HepG2 (cell line): ENCODE measurements at regions not wholly inside any gene's neighbourhood (a gene's known extent, or its start where the extent isn't known, plus 50 kb on each side); places are given as distances from the start of the nearest gene placed in this dataset.

Source experiments
- ATAC-seq: fragments of 200-7000 bp; cut with Tn5 transposase; 3 replicates; pipeline ENCODE4 v1.9.1; 2020; ENCODE audit warnings: mild to moderate bottlenecking, moderate library complexity
- BruUV-seq: library from RNA; stranded (reverse); fragments of 400-500 nt; replicated peaks from 2 replicates; lab custom pipeline; 2021; lab: Mats Ljungman, UMichigan
- CTCF ChIA-PET: fragments of 300-600 bp; formaldehyde crosslinking; extraction: SDS; loops from one replicate; lab custom pipeline; 2021; ENCODE audit warnings: low total read pairs, inconsistent platforms, low intra/inter-chr PET ratio; lab: Yijun Ruan, JAX
- POLR2A ChIA-PET: fragments of 350-600 bp; sonication (Branson Sonifier 250); formaldehyde crosslinking; loops from one replicate; lab custom pipeline; 2020; ENCODE audit warnings: antibody characterized with exemption, inconsistent platforms; lab: Yijun Ruan, JAX
- DNase-seq: peaks from one replicate; pipeline ENCODE4 v3.0.0-alpha.2; 2015; ENCODE audit warnings: low spot score
- FAIRE-seq: peaks from 3 replicates; lab custom pipeline; 2011; peaks lifted over from hg19 to GRCh38; lab: Jason Lieb, UNC
- H2AFZ ChIP-seq: one replicate; pipeline ENCODE4 v1.6.1; 2011; ENCODE audit warnings: low read length, inconsistent platforms
- H3K27ac ChIP-seq: fragments of 300-600 bp; 3 replicates; pipeline ENCODE4 v1.8.0; 2011; ENCODE audit warnings: mixed run types, mild to moderate bottlenecking, mixed read lengths, low read length, inconsistent platforms; ENCODE audit not compliant: insufficient read depth; ENCODE audit errors: extremely low read length
- H3K27me3 ChIP-seq, 2 experiments: fragments of 200-600 bp in 1 of 2; 2 replicates in 1 of 2; 3 replicates in 1 of 2; pipeline versions ENCODE4 v1.6.0 to v1.8.0; 2011; ENCODE audit warnings: low read length in 2 of 2, mild to moderate bottlenecking in 2 of 2, moderate library complexity in 2 of 2, inconsistent platforms in 1 of 2; ENCODE audit not compliant: insufficient read depth in 2 of 2, control insufficient read depth in 1 of 2
- H3K36me3 ChIP-seq, 2 experiments: fragments of 200-600 bp in 1 of 2; replicated peaks in 1 of 2; 2 replicates in 1 of 2; 3 replicates in 1 of 2; pipeline versions ENCODE4 v1.5.1 to v1.8.0; 2011; ENCODE audit warnings: low read length in 2 of 2, inconsistent platforms in 1 of 2; ENCODE audit not compliant: insufficient read depth in 2 of 2, control insufficient read depth in 1 of 2
- H3K4me1 ChIP-seq: 2 replicates; pipeline ENCODE4 v1.5.1; 2012; ENCODE audit warnings: low read length, inconsistent platforms; ENCODE audit not compliant: insufficient read depth
- H3K4me2 ChIP-seq: 2 replicates; pipeline ENCODE4 v1.6.0; 2011; ENCODE audit warnings: low read depth, low read length, inconsistent platforms
- H3K4me3 ChIP-seq, 3 experiments: fragments of 200-600 bp in 1 of 3; sonication (generic), shearing (Covaris generic) in 1 of 3; replicated peaks in 1 of 3; 2 replicates each; pipeline ENCODE4 v1.5.1; 2011 to 2016; ENCODE audit warnings: low read length in 3 of 3, inconsistent platforms in 2 of 3, low read depth in 2 of 3, mild to moderate bottlenecking in 2 of 3, control low read depth in 1 of 3, mixed read lengths in 1 of 3; ENCODE audit not compliant: insufficient read depth in 1 of 3
- H3K79me2 ChIP-seq: one replicate; pipeline ENCODE4 v1.6.1; 2011; ENCODE audit warnings: low read length, inconsistent platforms; ENCODE audit not compliant: insufficient read depth
- H3K9ac ChIP-seq: 2 replicates; pipeline ENCODE4 v1.6.0; 2011; ENCODE audit warnings: mild to moderate bottlenecking, low read depth, low read length, inconsistent platforms; ENCODE audit not compliant: insufficient read depth
- H3K9me3 ChIP-seq: 2 replicates; pipeline ENCODE4 v1.5.1; 2012; ENCODE audit warnings: mild to moderate bottlenecking, low read length
- H4K20me1 ChIP-seq: 2 replicates; pipeline ENCODE4 v1.6.0; 2011; ENCODE audit warnings: inconsistent platforms, mild to moderate bottlenecking, low read length, moderate library complexity; ENCODE audit not compliant: insufficient read depth
- ATF7-NPFF ChIP-seq: sonication (generic); formaldehyde crosslinking; IDR thresholded peaks from 2 replicates; pipeline ENCODE4 v1.8.1; 2023; ENCODE audit warnings: mild to moderate bottlenecking, low read depth, missing genetic modification reagents, moderate library complexity
- KLF12 ChIP-seq: sonication (generic); formaldehyde crosslinking; IDR thresholded peaks from 2 replicates; pipeline ENCODE4 v1.4.0; 2020; ENCODE audit warnings: missing genetic modification reagents, borderline replicate concordance
- PAX8 ChIP-seq: sonication (generic); formaldehyde crosslinking; IDR thresholded peaks from 2 replicates; pipeline ENCODE4 v1.8.0; 2022; ENCODE audit warnings: mild to moderate bottlenecking, missing genetic modification reagents, borderline replicate concordance
- RELA ChIP-seq: sonication (generic); formaldehyde crosslinking; IDR thresholded peaks from 2 replicates; pipeline ENCODE4 v1.4.0; 2020; ENCODE audit warnings: missing genetic modification reagents
- ZNF232 ChIP-seq: sonication (generic); formaldehyde crosslinking; IDR thresholded peaks from 2 replicates; pipeline ENCODE4 v1.4.0; 2020; ENCODE audit warnings: missing genetic modification reagents, borderline replicate concordance
- ZNF235 ChIP-seq: sonication (generic); formaldehyde crosslinking; IDR thresholded peaks from 2 replicates; pipeline ENCODE4 v1.8.1; 2023; ENCODE audit warnings: mild to moderate bottlenecking, missing genetic modification reagents, borderline replicate concordance
- ZNF251 ChIP-seq: sonication (generic); formaldehyde crosslinking; IDR thresholded peaks from 2 replicates; pipeline ENCODE4 v1.9.0; 2021; ENCODE audit warnings: mild to moderate bottlenecking, missing genetic modification reagents
- ZNF839 ChIP-seq: sonication (generic); formaldehyde crosslinking; IDR thresholded peaks from 2 replicates; pipeline ENCODE4 v1.4.0; 2020; ENCODE audit warnings: missing genetic modification reagents, mild to moderate bottlenecking, borderline replicate concordance
- WGBS: methylation state at CpG from one replicate; pipeline ENCODE4 v1.1.6; 2017; ENCODE audit warnings: low lambda C conversion rate; 5-methylcytosine and 5-hydroxymethylcytosine counted together
- in situ Hi-C: cut with HindIII; loops from 2 replicates; pipeline ENCODE4 v1.10.0; 2017; ENCODE audit warnings: low pct_unique_long_range_greater_than_20kb; ENCODE audit not compliant: extremely low pct_ligation_motif_present
- intact Hi-C: fragments of 100-400 bp; cut with micrococcal nuclease; formaldehyde crosslinking; loops from one replicate; pipeline ENCODE4 v1.10.0; 2022; ENCODE audit not compliant: unreplicated experiment
- TF ChIP-seq, protein P1 (sequence below): IDR thresholded peaks from 2 replicates; pipeline ENCODE4 v1.6.1; 2016
- TF ChIP-seq, protein P2 (sequence below): sonication (generic); formaldehyde crosslinking; IDR thresholded peaks from 2 replicates; pipeline ENCODE4 v1.4.0; 2020; ENCODE audit warnings: missing genetic modification reagents, borderline replicate concordance
- TF ChIP-seq, protein P3 (sequence below): sonication (generic); formaldehyde crosslinking; IDR thresholded peaks from 2 replicates; pipeline ENCODE4 v1.5.1; 2020; ENCODE audit warnings: mild to moderate bottlenecking, missing genetic modification reagents, borderline replicate concordance

GRCh38 chr14:71701990-71702389 lies 230.2 kb upstream of the RGS6 start:
- H3K9me3 ChIP-seq: no peaks in the 10 kb centered on the region
- H3K79me2 ChIP-seq: no peaks in the 10 kb centered on the region
- intact Hi-C loops (no loop called here), in situ Hi-C loops (no loop called here)
- no peak overlapping the region for H2AFZ ChIP-seq
- DNase-seq: no peak
- ChIA-PET CTCF (no interaction called here), POLR2A (no interaction called here)
- H3K4me2 ChIP-seq: no peak overlapping the region
- no peaks in the 10 kb centered on the region for H3K4me1 ChIP-seq
- no peaks in the 10 kb centered on the region for H4K20me1 ChIP-seq
- no peak for TF ChIP-seq ATF7-NPFF
- TF ChIP-seq PAX8 (CRISPR knock-in tag): no peak
- no peak for TF ChIP-seq RELA (CRISPR knock-in tag)
- TF ChIP-seq ZNF235: no peak
- TF ChIP-seq, protein P1, sequence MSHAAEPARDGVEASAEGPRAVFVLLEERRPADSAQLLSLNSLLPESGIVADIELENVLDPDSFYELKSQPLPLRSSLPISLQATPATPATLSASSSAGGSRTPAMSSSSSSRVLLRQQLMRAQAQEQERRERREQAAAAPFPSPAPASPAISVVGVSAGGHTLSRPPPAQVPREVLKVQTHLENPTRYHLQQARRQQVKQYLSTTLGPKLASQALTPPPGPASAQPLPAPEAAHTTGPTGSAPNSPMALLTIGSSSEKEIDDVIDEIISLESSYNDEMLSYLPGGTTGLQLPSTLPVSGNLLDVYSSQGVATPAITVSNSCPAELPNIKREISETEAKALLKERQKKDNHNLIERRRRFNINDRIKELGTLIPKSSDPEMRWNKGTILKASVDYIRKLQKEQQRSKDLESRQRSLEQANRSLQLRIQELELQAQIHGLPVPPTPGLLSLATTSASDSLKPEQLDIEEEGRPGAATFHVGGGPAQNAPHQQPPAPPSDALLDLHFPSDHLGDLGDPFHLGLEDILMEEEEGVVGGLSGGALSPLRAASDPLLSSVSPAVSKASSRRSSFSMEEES (CRISPR knock-in tag): no peak
- H3K27ac ChIP-seq: no peak overlapping the region
- no TSS peak for BruUV-seq
- ATAC-seq: no peak
- no peak for FAIRE-seq
- no peak overlapping the region for H3K9ac ChIP-seq
- WGBS: 92% methylated on average over 5 of the region's 5 CpGs
- H3K4me3 ChIP-seq: no peak overlapping the region
- no peaks in the 10 kb centered on the region for H3K27me3 ChIP-seq
- peaks cover 0 to 15% of the 10 kb centered on the region in 2 experiments; a peak in 3 of 5 replicates for H3K36me3 ChIP-seq

GRCh38 chr14:71702786-71703185 lies 229.4 kb upstream of the RGS6 start:
- Histone ChIP-seq H3K27me3 (no peaks in the 10 kb centered on the region), H3K36me3 (peaks cover 0 to 14% of the 10 kb centered on the region in 2 experiments; a peak in 3 of 5 replicates), H4K20me1 (no peaks in the 10 kb centered on the region), H3K79me2 (no peaks in the 10 kb centered on the region), H3K4me3 (no peak overlapping the region), H3K9me3 (no peaks in the 10 kb centered on the region), H3K4me2 (no peak overlapping the region), H2AFZ (no peak overlapping the region), H3K9ac (no peak overlapping the region), H3K4me1 (no peaks in the 10 kb centered on the region), H3K27ac (no peak overlapping the region)
- intact Hi-C loops (no loop called here), in situ Hi-C loops (no loop called here)
- POLR2A ChIA-PET: no interaction called here
- CTCF ChIA-PET: no interaction called here
- FAIRE-seq (no peak), DNase-seq (no peak), ATAC-seq (no peak)
- BruUV-seq: no TSS peak
- 100% methylated on average over 2 of the region's 2 CpGs for WGBS
- no peak for TF ChIP-seq ZNF839 (CRISPR knock-in tag)
- TF ChIP-seq ZNF232: no peak
- no peak for TF ChIP-seq ZNF251
- TF ChIP-seq, protein P2, sequence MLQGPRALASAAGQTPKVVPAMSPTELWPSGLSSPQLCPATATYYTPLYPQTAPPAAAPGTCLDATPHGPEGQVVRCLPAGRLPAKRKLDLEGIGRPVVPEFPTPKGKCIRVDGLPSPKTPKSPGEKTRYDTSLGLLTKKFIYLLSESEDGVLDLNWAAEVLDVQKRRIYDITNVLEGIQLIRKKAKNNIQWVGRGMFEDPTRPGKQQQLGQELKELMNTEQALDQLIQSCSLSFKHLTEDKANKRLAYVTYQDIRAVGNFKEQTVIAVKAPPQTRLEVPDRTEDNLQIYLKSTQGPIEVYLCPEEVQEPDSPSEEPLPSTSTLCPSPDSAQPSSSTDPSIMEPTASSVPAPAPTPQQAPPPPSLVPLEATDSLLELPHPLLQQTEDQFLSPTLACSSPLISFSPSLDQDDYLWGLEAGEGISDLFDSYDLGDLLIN (CRISPR knock-in tag): no peak
- TF ChIP-seq, protein P3, sequence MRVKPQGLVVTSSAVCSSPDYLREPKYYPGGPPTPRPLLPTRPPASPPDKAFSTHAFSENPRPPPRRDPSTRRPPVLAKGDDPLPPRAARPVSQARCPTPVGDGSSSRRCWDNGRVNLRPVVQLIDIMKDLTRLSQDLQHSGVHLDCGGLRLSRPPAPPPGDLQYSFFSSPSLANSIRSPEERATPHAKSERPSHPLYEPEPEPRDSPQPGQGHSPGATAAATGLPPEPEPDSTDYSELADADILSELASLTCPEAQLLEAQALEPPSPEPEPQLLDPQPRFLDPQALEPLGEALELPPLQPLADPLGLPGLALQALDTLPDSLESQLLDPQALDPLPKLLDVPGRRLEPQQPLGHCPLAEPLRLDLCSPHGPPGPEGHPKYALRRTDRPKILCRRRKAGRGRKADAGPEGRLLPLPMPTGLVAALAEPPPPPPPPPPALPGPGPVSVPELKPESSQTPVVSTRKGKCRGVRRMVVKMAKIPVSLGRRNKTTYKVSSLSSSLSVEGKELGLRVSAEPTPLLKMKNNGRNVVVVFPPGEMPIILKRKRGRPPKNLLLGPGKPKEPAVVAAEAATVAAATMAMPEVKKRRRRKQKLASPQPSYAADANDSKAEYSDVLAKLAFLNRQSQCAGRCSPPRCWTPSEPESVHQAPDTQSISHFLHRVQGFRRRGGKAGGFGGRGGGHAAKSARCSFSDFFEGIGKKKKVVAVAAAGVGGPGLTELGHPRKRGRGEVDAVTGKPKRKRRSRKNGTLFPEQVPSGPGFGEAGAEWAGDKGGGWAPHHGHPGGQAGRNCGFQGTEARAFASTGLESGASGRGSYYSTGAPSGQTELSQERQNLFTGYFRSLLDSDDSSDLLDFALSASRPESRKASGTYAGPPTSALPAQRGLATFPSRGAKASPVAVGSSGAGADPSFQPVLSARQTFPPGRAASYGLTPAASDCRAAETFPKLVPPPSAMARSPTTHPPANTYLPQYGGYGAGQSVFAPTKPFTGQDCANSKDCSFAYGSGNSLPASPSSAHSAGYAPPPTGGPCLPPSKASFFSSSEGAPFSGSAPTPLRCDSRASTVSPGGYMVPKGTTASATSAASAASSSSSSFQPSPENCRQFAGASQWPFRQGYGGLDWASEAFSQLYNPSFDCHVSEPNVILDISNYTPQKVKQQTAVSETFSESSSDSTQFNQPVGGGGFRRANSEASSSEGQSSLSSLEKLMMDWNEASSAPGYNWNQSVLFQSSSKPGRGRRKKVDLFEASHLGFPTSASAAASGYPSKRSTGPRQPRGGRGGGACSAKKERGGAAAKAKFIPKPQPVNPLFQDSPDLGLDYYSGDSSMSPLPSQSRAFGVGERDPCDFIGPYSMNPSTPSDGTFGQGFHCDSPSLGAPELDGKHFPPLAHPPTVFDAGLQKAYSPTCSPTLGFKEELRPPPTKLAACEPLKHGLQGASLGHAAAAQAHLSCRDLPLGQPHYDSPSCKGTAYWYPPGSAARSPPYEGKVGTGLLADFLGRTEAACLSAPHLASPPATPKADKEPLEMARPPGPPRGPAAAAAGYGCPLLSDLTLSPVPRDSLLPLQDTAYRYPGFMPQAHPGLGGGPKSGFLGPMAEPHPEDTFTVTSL (CRISPR knock-in tag): no peak
- no peak for TF ChIP-seq KLF12 (CRISPR knock-in tag)
